IMR-90 (cell line): ENCODE measurements at regions not wholly inside any gene's neighbourhood (a gene's known extent, or its start where the extent isn't known, plus 50 kb on each side); places are given as distances from the start of the nearest gene placed in this dataset.

Experiments
- ATAC-seq: fragments of 200-7000 bp; cut with Tn5 transposase; 2 replicates; pipeline ENCODE4 v1.9.1; 2020; ENCODE audit warnings: low read depth, mild to moderate bottlenecking, moderate library complexity
- BruUV-seq: library from RNA; stranded (reverse); fragments of 400-500 nt; replicated peaks from 2 replicates; lab custom pipeline; 2021; lab: Mats Ljungman, UMichigan
- CTCF ChIA-PET: fragments of 300-600 bp; formaldehyde crosslinking; extraction: SDS; loops from one replicate; lab custom pipeline; 2021; ENCODE audit warnings: antibody characterized with exemption; lab: Yijun Ruan, JAX
- POLR2A ChIA-PET: fragments of 300-600 bp; sonication (Branson Sonifier 250); formaldehyde crosslinking; loops from one replicate; lab custom pipeline; 2022; ENCODE audit warnings: antibody characterized with exemption; ENCODE audit not compliant: unreplicated experiment; lab: Charles Lee
- DNase-seq: peaks from one replicate; pipeline ENCODE4 v3.0.0; 2013
- H2AFZ ChIP-seq: replicated peaks from 2 replicates; pipeline ENCODE3; 2013; ENCODE audit warnings: low read length, mild to moderate bottlenecking; ENCODE audit not compliant: poor library complexity
- H2AK5ac ChIP-seq: 2 replicates; pipeline ENCODE4 v1.6.1; 2013; ENCODE audit warnings: low read depth, low read length, inconsistent platforms
- H2AK9ac ChIP-seq: replicated peaks from 2 replicates; pipeline ENCODE3; 2013; ENCODE audit warnings: mild to moderate bottlenecking, low read depth, low read length, moderate library complexity; ENCODE audit not compliant: poor library complexity
- H2BK120ac ChIP-seq: 2 replicates; pipeline ENCODE4 v1.6.1; 2013; ENCODE audit warnings: low read depth, low read length, inconsistent platforms
- H2BK15ac ChIP-seq: 3 replicates; pipeline ENCODE4 v1.6.1; 2013; ENCODE audit warnings: low read depth, low read length, inconsistent platforms
- H2BK20ac ChIP-seq: 2 replicates; pipeline ENCODE4 v1.6.1; 2013; ENCODE audit warnings: low read depth, mild to moderate bottlenecking, inconsistent platforms, low read length, moderate library complexity
- H2BK5ac ChIP-seq: 2 replicates; pipeline ENCODE4 v1.6.1; 2013; ENCODE audit warnings: mild to moderate bottlenecking, low read depth, low read length, inconsistent platforms; ENCODE audit not compliant: poor library complexity, severe bottlenecking
- H3K14ac ChIP-seq: replicated peaks from 2 replicates; pipeline ENCODE4 v1.6.1; 2013; ENCODE audit warnings: low read depth, low read length, inconsistent platforms
- H3K18ac ChIP-seq: 2 replicates; pipeline ENCODE4 v1.6.1; 2013; ENCODE audit warnings: low read depth, low read length, control low read depth
- H3K23ac ChIP-seq: 2 replicates; pipeline ENCODE4 v1.6.1; 2013; ENCODE audit warnings: low read depth, low read length, inconsistent platforms
- H3K27ac ChIP-seq: 2 replicates; pipeline ENCODE4 v1.5.1; 2013; ENCODE audit warnings: mild to moderate bottlenecking, control low read depth, low read length; ENCODE audit not compliant: insufficient read depth
- H3K27me3 ChIP-seq: 2 replicates; pipeline ENCODE4 v1.6.1; 2013; ENCODE audit warnings: low read length; ENCODE audit not compliant: control insufficient read depth, insufficient read depth
- H3K36me3 ChIP-seq: 2 replicates; pipeline ENCODE4 v1.6.1; 2013; ENCODE audit warnings: low read length, mixed read lengths; ENCODE audit not compliant: control insufficient read depth, insufficient read depth
- H3K4ac ChIP-seq: 2 replicates; pipeline ENCODE4 v1.6.1; 2013; ENCODE audit warnings: low read depth, low read length, inconsistent platforms
- H3K4me1 ChIP-seq: 2 replicates; pipeline ENCODE4 v1.6.1; 2013; ENCODE audit warnings: low read length, mixed read lengths; ENCODE audit not compliant: control insufficient read depth, insufficient read depth
- H3K4me2 ChIP-seq: 2 replicates; pipeline ENCODE4 v1.6.1; 2013; ENCODE audit warnings: low read depth, mild to moderate bottlenecking, control low read depth, low read length, moderate library complexity
- H3K4me3 ChIP-seq: 2 replicates; pipeline ENCODE4 v1.5.1; 2013; ENCODE audit warnings: low read depth, mild to moderate bottlenecking, control low read depth, low read length, moderate library complexity; ENCODE audit not compliant: insufficient read depth
- H3K56ac ChIP-seq: 2 replicates; pipeline ENCODE4 v1.6.1; 2013; ENCODE audit warnings: low read length, inconsistent platforms; ENCODE audit not compliant: insufficient read depth; ENCODE audit errors: extremely low read depth
- H3K79me1 ChIP-seq, 2 experiments: 2 replicates each; pipeline ENCODE4 v1.6.1; 2013; ENCODE audit warnings: low read length in 2 of 2, inconsistent platforms in 1 of 2, low read depth in 1 of 2
- H3K9ac ChIP-seq: 2 replicates; pipeline ENCODE4 v1.6.1; 2013; ENCODE audit warnings: low read depth, low read length, control low read depth
- H3K9me1 ChIP-seq: 2 replicates; pipeline ENCODE4 v1.6.1; 2013; ENCODE audit warnings: low read length, inconsistent platforms; ENCODE audit not compliant: insufficient read depth
- H3K9me3 ChIP-seq: 2 replicates; pipeline ENCODE4 v1.6.1; 2013; ENCODE audit warnings: low read length; ENCODE audit not compliant: control insufficient read depth, insufficient read depth
- H4K20me1 ChIP-seq: 2 replicates; pipeline ENCODE4 v1.6.1; 2013; ENCODE audit warnings: low read length, inconsistent platforms; ENCODE audit not compliant: insufficient read depth
- H4K5ac ChIP-seq: 2 replicates; pipeline ENCODE4 v1.6.1; 2013; ENCODE audit warnings: mild to moderate bottlenecking, low read depth, low read length, control low read depth
- H4K8ac ChIP-seq, 2 experiments: 2 replicates each; pipeline ENCODE4 v1.6.1; 2013; ENCODE audit warnings: low read depth in 2 of 2, low read length in 2 of 2, control low read depth in 1 of 2, inconsistent platforms in 1 of 2
- H4K91ac ChIP-seq: 2 replicates; pipeline ENCODE4 v1.6.1; 2013; ENCODE audit warnings: low read depth, low read length, inconsistent platforms; ENCODE audit not compliant: insufficient read depth
- BHLHE40 ChIP-seq: fragments of 150-350 bp; IDR thresholded peaks from 2 replicates; pipeline ENCODE4 v1.6.1; 2016; ENCODE audit warnings: mild to moderate bottlenecking, low read depth, low read length
- CEBPB ChIP-seq: IDR thresholded peaks from 2 replicates; pipeline ENCODE4 v1.6.1; 2012; ENCODE audit warnings: low read depth, low read length, improper control_type of control experiment
- FOS ChIP-seq: fragments of 150-350 bp; IDR thresholded peaks from 2 replicates; pipeline ENCODE4 v1.6.1; 2016; ENCODE audit warnings: low read depth, low read length
- MAFK ChIP-seq: IDR thresholded peaks from 2 replicates; pipeline ENCODE4 v1.6.1; 2012; ENCODE audit warnings: low read depth, low read length, improper control_type of control experiment
- MAZ ChIP-seq: IDR thresholded peaks from 2 replicates; pipeline ENCODE4 v1.6.1; 2012; ENCODE audit warnings: low read depth, mild to moderate bottlenecking, low read length, improper control_type of control experiment, moderate library complexity, borderline replicate concordance
- NFE2L2 ChIP-seq: fragments of 150-350 bp; IDR thresholded peaks from 2 replicates; pipeline ENCODE4 v1.6.1; 2016; ENCODE audit warnings: low read depth, mild to moderate bottlenecking, low read length
- POLR2A ChIP-seq: IDR thresholded peaks from 2 replicates; pipeline ENCODE4 v1.6.1; 2012; ENCODE audit warnings: mild to moderate bottlenecking, low read depth, low read length
- RFX5 ChIP-seq: IDR thresholded peaks from 2 replicates; pipeline ENCODE4 v1.8.0; 2012; ENCODE audit warnings: low read depth, mild to moderate bottlenecking, low read length, moderate library complexity
- SMC3 ChIP-seq: fragments of 150-350 bp; IDR thresholded peaks from 2 replicates; pipeline ENCODE4 v1.6.1; 2016; ENCODE audit warnings: low read depth, mild to moderate bottlenecking, antibody characterized with exemption, low read length, moderate library complexity
- WGBS, 2 experiments: methylation state at CpG; one replicate each; pipeline versions ENCODE4 v1.1.5 to v1.1.7; 2013; ENCODE audit warnings: missing lambda C conversion rate in 2 of 2; ENCODE audit not compliant: insufficient read length in 1 of 2; ENCODE audit errors: extremely low coverage in 2 of 2; 5-methylcytosine and 5-hydroxymethylcytosine counted together
- dilution Hi-C: fragments of 300-500 bp; cut with HindIII; formaldehyde crosslinking; loops from one replicate; pipeline ENCODE4 v1.14.3; 2018; ENCODE audit warnings: low sequenced_read_pairs; ENCODE audit not compliant: unreplicated experiment
- in situ Hi-C: fragments of 300-500 bp; cut with MboI; formaldehyde crosslinking; loops from 3 replicates; pipeline ENCODE4 v1.14.3; 2019; ENCODE audit warnings: low sequenced_read_pairs, inconsistent platforms, mixed read lengths
- intact Hi-C: fragments of 100-400 bp; cut with micrococcal nuclease; formaldehyde crosslinking; loops from 2 replicates; pipeline ENCODE4 v1.10.0; 2022

GRCh38 chr15:99453637-99454030, 112.2 kb upstream of the MEF2A start:
- H4K20me1 ChIP-seq, result no peaks in the 10 kb centered on the region
- H3K27ac ChIP-seq, result peak overlapping the region; percentile 75; the same call in 1 of the 2 replicates
- peak overlapping the region; percentile 56 for H4K5ac ChIP-seq
- H3K27me3 ChIP-seq, result no peaks in the 10 kb centered on the region
- intact Hi-C loops, result loop anchor here (1.0 to 2.0 kb wide), 3 partner anchors 11 to 113 kb away; no protein-coding TSS in a partner anchor
- H2BK5ac ChIP-seq, result peak overlapping the region; percentile 11
- H2BK120ac ChIP-seq, result peak overlapping the region; percentile 99
- peak overlapping the region; percentile 98 for H2BK20ac ChIP-seq
- H3K4me2 ChIP-seq, result no peak overlapping the region
- H3K9ac ChIP-seq, result 0 out of 2 replicates have a peak overlapping the region, but pooled peaks have one; percentile 2
- ChIA-PET POLR2A (no interaction called here), CTCF (interaction anchor here (0.6 kb wide), 1 partner anchor 46 kb away, joined by 5 read pairs; no protein-coding TSS in a partner anchor)
- H2BK15ac ChIP-seq, result peak overlapping the region; percentile 95; the same call in 2 of the 3 replicates
- peak overlapping the region; percentile 38; the same call in 1 of the 2 replicates for H3K23ac ChIP-seq
- peak overlapping the region; percentile 85 to 92; a peak in 3 of 4 replicates for H4K8ac ChIP-seq
- H3K4ac ChIP-seq, result peak overlapping the region; percentile 97
- peaks cover 35% of the 10 kb centered on the region for H3K9me1 ChIP-seq
- BruUV-seq, result no TSS peak
- in situ Hi-C loops, result no loop called here
- peak overlapping the region; percentile 90 for H2AFZ ChIP-seq
- peak overlapping the region; percentile 97 for H2AK9ac ChIP-seq
- H4K91ac ChIP-seq, result peak overlapping the region; percentile 97
- H3K79me1 ChIP-seq, result no peaks in the 10 kb centered on the region
- WGBS, 2 experiments, result 96% methylated on average over 4 of the region's 6 CpGs; no CpG with 5 or more reads in 1 of the 2 experiments
- dilution Hi-C loops, result no loop called here
- no peak for DNase-seq
- H3K4me1 ChIP-seq, result peaks cover 33% of the 10 kb centered on the region
- ATAC-seq, result no peak
- no peak overlapping the region for H3K4me3 ChIP-seq
- no peak overlapping the region for H3K56ac ChIP-seq
- H2AK5ac ChIP-seq, result peak overlapping the region; percentile 97
- no peaks in the 10 kb centered on the region for H3K9me3 ChIP-seq
- H3K18ac ChIP-seq, result peak overlapping the region; percentile 76
- no peaks in the 10 kb centered on the region for H3K36me3 ChIP-seq
- H3K14ac ChIP-seq, result peak overlapping the region; percentile 92
- TF ChIP-seq POLR2A (no peak), FOS (no peak), BHLHE40 (no peak), SMC3 (no peak), NFE2L2 (no peak), MAZ (no peak), RFX5 (no peak), CEBPB (no peak), MAFK (no peak)
